H1 (cell line): ENCODE measurements at regions not wholly inside any gene's neighbourhood (a gene's known extent, or its start where the extent isn't known, plus 50 kb on each side); places are given as distances from the start of the nearest gene placed in this dataset.

Experiments used
- CBX8 ChIP-seq: fragments of 300-800, 300-1000 bp; sonication (generic); IDR thresholded peaks from 2 replicates; pipeline ENCODE4 v1.7.1; 2016; ENCODE audit warnings: low read depth, low read length, borderline replicate concordance
- CEBPB ChIP-seq: IDR thresholded peaks from 2 replicates; pipeline ENCODE4 v1.6.1; 2012; ENCODE audit warnings: low read depth, low read length
- EZH2 ChIP-seq: fragments of 200-600 bp; sonication (generic); IDR thresholded peaks from 2 replicates; pipeline ENCODE4 v1.7.1; 2012; ENCODE audit warnings: low read depth, mild to moderate bottlenecking, moderate library complexity, low read length, inconsistent platforms; ENCODE audit not compliant: severe bottlenecking
- GABPA ChIP-seq: IDR thresholded peaks from 2 replicates; pipeline ENCODE4 v1.6.1; 2011; ENCODE audit warnings: mild to moderate bottlenecking, low read length, moderate library complexity, borderline replicate concordance; ENCODE audit not compliant: insufficient read depth
- HDAC6 ChIP-seq: IDR thresholded peaks from one replicate; pipeline ENCODE4 v1.7.1; 2012; ENCODE audit warnings: low read depth, mild to moderate bottlenecking, inconsistent platforms, low read length, moderate library complexity
- KDM1A ChIP-seq: fragments of 200-600, 300-600 bp; sonication (generic); IDR thresholded peaks from 2 replicates; pipeline ENCODE4 v1.7.1; 2016; ENCODE audit warnings: mild to moderate bottlenecking, low read length, borderline replicate concordance
- POLR2AphosphoS5 ChIP-seq: IDR thresholded peaks from 2 replicates; pipeline ENCODE4 v1.6.1; 2011; ENCODE audit warnings: low read depth, low read length
- SP4 ChIP-seq: IDR thresholded peaks from 2 replicates; pipeline ENCODE4 v1.6.1; 2012; ENCODE audit warnings: low read length, inconsistent platforms
- SRF ChIP-seq: IDR thresholded peaks from 2 replicates; pipeline ENCODE4 v1.6.1; 2011; ENCODE audit warnings: mild to moderate bottlenecking, low read depth, low read length, moderate library complexity
- TAF1 ChIP-seq: IDR thresholded peaks from 2 replicates; pipeline ENCODE4 v1.6.1; 2011; ENCODE audit warnings: mild to moderate bottlenecking, low read depth, low read length
- ZNF274 ChIP-seq: IDR thresholded peaks from 2 replicates; pipeline ENCODE4 v1.7.0; 2012; ENCODE audit warnings: low read length, borderline replicate concordance; ENCODE audit errors: extremely low read depth
- TF ChIP-seq, protein P1 (sequence below), 3 experiments: IDR thresholded peaks; 1 replicate in 2 of 3; 2 replicates in 1 of 3; pipeline versions ENCODE4 v1.5.1 to v1.6.1; 2011; ENCODE audit warnings: low read length in 3 of 3, mild to moderate bottlenecking in 3 of 3, inconsistent platforms in 2 of 3, low read depth in 1 of 3, moderate library complexity in 1 of 3; ENCODE audit not compliant: insufficient read depth in 1 of 3; ENCODE audit errors: control extremely low read depth in 1 of 3
- TF ChIP-seq, protein P2 (sequence below): IDR thresholded peaks from 2 replicates; pipeline ENCODE4 v1.6.1; 2012; ENCODE audit warnings: inconsistent platforms
- TF ChIP-seq, protein P3 (sequence below): IDR thresholded peaks from 2 replicates; pipeline ENCODE4 v1.6.1; 2011; ENCODE audit warnings: low read depth, mild to moderate bottlenecking, low read length; ENCODE audit not compliant: insufficient read depth

DNA sequence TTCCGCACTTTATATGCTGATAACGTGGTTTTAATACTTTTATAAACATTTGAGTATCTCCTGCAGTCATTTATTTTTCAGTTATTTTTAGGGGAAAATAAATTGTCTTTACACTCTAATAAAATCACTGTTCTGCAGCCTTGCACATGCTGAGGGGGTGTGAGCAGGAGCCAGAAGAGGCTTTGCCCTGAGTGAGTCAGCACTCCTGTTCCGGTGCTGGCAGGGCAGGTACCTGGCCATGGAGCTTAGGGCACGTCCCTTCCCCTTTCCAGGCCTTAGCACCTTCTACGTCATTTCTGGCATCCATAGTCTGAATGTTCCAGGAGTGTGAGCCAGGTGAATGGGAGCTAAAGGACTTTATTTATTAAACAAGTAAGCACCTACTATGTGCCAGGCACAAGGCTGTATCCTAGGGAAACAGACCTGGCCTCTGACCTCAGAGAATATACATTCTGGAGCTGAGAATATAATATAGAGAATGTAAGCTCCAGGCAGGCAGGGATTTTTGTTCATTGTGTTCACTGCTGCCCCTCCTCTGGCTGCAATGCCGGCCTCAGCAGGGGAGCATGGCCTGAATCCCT is 402.9 kb downstream of the PTPRU start:
- TF ChIP-seq, protein P1, sequence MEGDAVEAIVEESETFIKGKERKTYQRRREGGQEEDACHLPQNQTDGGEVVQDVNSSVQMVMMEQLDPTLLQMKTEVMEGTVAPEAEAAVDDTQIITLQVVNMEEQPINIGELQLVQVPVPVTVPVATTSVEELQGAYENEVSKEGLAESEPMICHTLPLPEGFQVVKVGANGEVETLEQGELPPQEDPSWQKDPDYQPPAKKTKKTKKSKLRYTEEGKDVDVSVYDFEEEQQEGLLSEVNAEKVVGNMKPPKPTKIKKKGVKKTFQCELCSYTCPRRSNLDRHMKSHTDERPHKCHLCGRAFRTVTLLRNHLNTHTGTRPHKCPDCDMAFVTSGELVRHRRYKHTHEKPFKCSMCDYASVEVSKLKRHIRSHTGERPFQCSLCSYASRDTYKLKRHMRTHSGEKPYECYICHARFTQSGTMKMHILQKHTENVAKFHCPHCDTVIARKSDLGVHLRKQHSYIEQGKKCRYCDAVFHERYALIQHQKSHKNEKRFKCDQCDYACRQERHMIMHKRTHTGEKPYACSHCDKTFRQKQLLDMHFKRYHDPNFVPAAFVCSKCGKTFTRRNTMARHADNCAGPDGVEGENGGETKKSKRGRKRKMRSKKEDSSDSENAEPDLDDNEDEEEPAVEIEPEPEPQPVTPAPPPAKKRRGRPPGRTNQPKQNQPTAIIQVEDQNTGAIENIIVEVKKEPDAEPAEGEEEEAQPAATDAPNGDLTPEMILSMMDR (IDR thresholded peaks at IDR 0.05; ENCODE audit: control extremely low read depth in 1 of 3, insufficient read depth in 1 of 3, low read depth in 1 of 3, low read length in 3 of 3) = no peak
- TF ChIP-seq, protein P2, sequence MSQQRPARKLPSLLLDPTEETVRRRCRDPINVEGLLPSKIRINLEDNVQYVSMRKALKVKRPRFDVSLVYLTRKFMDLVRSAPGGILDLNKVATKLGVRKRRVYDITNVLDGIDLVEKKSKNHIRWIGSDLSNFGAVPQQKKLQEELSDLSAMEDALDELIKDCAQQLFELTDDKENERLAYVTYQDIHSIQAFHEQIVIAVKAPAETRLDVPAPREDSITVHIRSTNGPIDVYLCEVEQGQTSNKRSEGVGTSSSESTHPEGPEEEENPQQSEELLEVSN = no peak
- no peak for TF ChIP-seq KDM1A
- TF ChIP-seq CBX8 = no peak
- TF ChIP-seq TAF1 = no peak
- TF ChIP-seq GABPA = no peak
- TF ChIP-seq CEBPB = no peak
- TF ChIP-seq EZH2 = no peak
- no peak for TF ChIP-seq SP4
- TF ChIP-seq, protein P3, sequence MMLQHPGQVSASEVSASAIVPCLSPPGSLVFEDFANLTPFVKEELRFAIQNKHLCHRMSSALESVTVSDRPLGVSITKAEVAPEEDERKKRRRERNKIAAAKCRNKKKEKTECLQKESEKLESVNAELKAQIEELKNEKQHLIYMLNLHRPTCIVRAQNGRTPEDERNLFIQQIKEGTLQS = no peak
- TF ChIP-seq ZNF274 = no peak
- no peak for TF ChIP-seq HDAC6
- TF ChIP-seq SRF = no peak
- TF ChIP-seq POLR2AphosphoS5 = no peak
